ENCODE measurements at regions not wholly inside any gene's neighbourhood (a gene's known extent, or its start where the extent isn't known, plus 50 kb on each side); places are given as distances from the start of the nearest gene placed in this dataset.

DNA sequence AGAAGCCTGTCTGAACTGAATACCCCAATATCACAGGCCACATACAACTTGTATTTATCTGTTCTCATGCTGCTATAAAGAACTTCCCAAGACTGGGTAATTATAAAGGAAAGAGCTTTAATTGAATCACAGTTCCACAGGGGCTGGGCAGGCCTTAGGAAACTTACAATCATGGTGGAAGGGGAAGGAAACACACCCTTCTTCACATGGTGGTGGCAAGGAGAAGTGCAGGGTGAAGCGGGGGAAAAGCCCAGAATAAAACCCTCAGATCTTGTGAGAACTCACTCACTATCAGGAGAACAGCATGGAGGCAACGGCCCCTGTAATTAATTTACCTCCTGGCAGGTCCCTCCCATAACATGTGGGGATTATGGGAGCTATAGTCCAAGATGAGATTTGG, 50.3 kb upstream of the FNDC1 start:
- no peak for DNase-seq (ENCODE audit: low read depth, low spot score)

- DNase-seq (ENCODE audit: low read depth, low spot score) = no peak
Measured at GRCh38 chr6:159117563-159117962, 51.6 kb upstream of the FNDC1 start.

- no peak for DNase-seq (ENCODE audit: low read depth, low spot score)
Measured at GRCh38 chr6:159117046-159117445, 52.2 kb upstream of the FNDC1 start.

GRCh38 chr6:159116343-159116742, 52.9 kb upstream of the FNDC1 start:
- no peak for DNase-seq (ENCODE audit: low read depth, low spot score)

- no peak for DNase-seq (ENCODE audit: low read depth, low spot score)
Measured at GRCh38 chr6:159114569-159114968, 54.6 kb upstream of the FNDC1 start.

DNA sequence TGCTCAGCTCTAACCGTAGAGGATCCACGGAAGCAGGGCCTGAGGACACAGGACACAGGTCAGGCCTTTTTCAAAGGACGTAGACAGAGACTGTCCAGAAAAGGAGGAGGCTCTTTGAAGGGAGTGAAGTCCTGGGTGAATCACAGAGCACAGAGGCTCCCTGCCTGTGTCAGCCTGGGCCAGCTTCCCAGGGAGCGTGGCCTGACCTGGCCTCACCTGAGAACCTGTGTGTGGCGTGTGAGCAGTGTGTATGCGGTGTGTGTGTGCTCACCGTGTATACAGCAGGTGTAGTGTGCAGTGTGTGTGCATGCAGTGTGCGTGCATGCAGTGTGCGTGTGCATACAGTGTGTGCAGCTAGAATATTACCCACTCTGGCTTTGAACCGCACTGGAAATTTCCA, 56.0 kb upstream of the FNDC1 start:
- no peak for DNase-seq (ENCODE audit: low read depth, low spot score)

GRCh38 chr6:159112714-159113113, 56.5 kb upstream of the FNDC1 start:
- DNase-seq (ENCODE audit: low read depth, low spot score) = no peak

DNA sequence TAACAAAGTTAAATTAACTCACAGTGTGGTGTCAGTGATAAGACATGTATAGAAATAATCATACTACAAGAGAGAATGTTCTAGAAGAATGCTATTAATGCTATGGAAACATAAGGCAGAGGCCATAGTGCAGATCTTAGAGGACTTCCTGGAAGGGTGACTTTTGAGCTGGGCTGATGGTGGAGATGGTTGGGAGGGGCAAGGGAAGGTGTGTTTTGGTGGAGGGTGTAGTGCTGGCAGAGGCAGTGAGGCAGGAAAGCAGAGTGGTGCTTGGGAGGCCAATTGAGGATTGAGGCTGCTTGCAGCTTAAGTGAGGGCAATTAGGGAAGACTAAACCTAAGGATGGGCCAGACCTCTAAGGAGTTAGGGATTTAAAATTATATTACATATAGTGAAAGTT, 58.5 kb upstream of the FNDC1 start:
- no peak for DNase-seq (ENCODE audit: low read depth, low spot score)

GRCh38 chr6:159110013-159110412, 59.2 kb upstream of the FNDC1 start:
- DNase-seq (ENCODE audit: low read depth, low spot score) = no peak

DNA sequence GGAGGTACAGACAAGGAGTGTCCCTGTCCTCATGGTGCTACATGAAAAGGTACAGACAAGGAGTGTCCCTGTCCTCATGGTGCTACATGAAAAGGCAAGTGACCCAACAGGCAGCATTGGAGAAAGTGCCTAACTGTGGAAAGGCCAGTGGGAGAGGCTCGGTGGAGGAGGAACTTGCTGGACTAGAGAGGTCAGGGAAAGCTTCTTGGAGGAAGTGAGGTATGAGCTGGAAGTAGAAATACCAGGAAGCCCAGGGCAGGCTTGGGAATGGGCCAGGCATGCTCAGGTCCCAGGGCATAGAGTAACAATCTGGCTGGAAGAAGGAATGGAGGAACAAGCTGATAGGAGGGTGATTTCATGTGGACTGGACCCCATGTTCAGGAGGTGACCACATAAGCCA, 59.8 kb upstream of the FNDC1 start:
- DNase-seq (ENCODE audit: low read depth, low spot score) = no peak

DNA sequence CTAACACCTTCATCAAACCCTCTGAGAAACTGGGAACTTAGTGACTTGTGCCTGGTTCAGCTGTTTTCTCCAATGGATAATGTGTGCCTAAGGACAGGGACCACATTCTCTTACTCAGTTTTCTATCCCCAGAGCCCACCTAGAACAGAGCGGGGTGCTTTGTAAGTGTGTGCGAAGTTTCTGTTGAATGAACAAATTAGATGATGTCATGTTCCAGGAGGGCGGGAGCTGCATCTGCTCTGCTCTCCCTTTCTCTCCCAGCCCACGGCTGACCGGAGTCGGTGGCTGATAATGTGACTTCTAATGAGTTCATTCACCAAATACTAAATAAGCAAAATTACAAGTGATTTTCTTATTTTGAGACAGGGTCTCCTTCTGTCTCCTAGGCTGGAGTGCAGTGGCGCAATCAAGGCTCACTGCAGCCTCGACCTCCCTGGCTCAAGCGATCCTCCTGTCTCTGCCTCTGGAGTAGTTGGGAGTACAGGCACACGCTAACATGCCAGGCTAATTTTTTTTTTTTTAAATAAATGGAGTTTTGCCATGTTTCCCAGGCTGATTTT, 60.7 kb upstream of the FNDC1 start:
- no peak for DNase-seq (ENCODE audit: low read depth, low spot score)

- no peak for DNase-seq (ENCODE audit: low read depth, low spot score)
Measured at GRCh38 chr6:159107451-159108260, 61.5 kb upstream of the FNDC1 start.

DNA sequence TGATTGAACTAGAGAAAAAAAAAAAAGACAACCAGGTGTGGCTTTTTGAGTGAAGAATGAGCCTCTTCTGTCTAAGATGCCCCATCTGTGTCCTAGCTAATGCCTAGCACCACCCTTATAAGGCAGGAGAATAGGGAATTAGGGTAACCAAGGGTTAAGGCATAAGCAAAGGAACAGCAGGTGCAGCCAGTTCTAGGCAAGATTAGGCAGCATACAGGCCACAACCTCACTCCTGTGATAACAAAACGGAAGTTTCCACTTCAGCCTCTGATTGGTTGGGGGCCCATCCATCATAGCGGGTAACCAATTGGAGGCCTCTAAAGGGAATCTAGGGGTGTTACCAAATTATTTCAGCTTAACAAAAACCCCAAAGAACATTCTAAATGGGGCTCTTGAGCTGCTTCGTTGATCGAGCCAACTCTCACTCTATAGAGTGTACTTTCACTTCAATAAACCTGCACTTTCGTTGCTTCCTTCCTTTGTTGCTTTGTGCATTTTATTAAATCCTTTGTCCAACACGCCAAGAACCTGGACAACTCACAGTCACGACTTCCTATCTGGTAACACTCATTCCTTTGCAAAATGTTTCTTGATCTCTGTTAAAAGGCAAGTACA, 61.9 kb upstream of the TAGAP start:
- peak; percentile 84 for DNase-seq (ENCODE audit: low read depth, low spot score)

GRCh38 chr6:159105716-159106115, 60.9 kb upstream of the TAGAP start:
- no peak for DNase-seq (ENCODE audit: low read depth, low spot score)

DNA sequence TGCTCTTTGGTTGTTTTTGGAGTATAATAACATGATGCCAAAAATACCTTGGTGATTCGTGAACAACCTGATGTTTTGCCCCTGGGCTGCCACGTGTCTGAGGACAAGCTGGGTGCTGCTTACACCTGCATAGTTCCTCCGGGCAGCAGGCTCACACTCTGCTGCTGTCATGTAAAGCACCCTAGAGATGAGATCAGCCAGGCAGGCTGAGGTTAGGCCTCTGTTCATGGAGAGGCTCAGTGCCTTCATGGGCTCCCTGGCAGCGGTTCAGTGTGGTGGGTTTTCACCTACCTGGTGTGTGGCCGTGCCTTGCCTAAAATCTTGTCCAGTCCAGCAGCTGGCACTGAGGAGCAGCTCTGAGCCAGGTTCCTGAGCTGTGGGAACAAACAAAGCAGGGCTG, 60.1 kb upstream of the TAGAP start:
- no peak for DNase-seq (ENCODE audit: low read depth, low spot score)

GRCh38 chr6:159104163-159104925, 59.6 kb upstream of the TAGAP start:
- DNase-seq (ENCODE audit: low read depth, low spot score) = peak; percentile 46

DNA sequence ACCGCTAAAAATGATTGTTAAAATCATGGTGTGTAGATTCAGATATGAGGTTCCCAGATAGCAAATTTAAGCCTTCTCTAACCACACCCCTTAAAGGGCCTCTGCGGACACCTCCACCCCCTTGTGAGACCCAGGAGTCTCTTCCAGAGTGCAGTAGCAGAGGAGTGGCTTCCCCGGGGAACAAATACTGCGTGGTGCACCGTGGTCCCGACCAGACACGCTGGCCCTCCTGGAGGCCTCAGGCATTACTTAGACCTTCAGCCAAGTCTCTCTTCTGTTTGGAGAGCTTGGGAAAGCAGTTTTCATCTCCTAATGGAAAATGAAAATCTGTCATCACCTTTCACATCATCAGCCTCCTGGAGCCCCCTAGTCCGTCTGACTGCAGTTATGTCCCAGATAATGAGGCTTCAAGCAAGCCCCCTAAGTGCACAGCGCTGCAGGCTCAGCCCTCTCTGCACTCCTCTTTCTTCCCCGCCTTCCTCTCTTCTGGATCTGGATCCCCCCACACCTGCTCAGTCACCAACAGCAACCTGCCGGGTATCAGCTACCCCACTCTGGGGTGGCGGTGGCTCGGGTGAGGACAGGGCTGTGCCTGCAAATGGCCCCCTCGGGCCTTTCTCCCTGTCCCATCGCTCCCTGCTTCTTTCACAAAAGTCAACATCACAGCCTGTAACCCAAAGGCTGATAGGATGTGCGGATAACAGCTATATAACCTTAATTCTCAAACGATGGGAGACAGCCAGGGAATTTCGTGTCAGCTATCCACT, 58.8 kb upstream of the TAGAP start:
- no peak for DNase-seq (ENCODE audit: low read depth, low spot score)

GRCh38 chr6:159102373-159103160, 57.8 kb upstream of the TAGAP start:
- DNase-seq (ENCODE audit: low read depth, low spot score) = no peak

DNA sequence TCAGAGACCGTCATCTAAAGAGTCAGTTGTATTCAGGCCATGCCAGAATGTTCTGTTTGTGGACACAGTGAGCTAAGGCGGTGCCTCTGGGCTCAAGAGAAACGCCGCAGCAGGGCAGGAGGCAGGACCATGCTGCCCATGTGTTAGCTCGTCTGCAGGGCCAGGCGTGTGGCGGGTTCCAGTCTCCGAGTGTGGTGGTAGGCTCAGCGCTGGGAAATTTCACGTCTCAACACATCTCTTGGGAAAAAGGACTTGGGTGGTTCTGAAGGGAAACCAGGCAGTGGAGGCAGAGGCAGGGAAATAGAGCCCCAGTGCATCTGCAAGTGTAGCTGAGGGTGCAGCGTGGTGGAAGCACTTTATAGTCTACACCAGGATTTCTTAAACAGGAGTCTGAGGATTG, 56.9 kb upstream of the TAGAP start:
- no peak for DNase-seq (ENCODE audit: low read depth, low spot score)

- no peak for DNase-seq (ENCODE audit: low read depth, low spot score)
Measured at GRCh38 chr6:159100395-159101182, 55.8 kb upstream of the TAGAP start.
